Stimulated activated CD4-positive, alpha-beta T cell treated with anti-CD3 and anti-CD28 coated beads, Interleukin-1b, Interleukin-23, amount 100 ng/mL, for 24 hours (primary cell): ENCODE measurements at regions not wholly inside any gene's neighbourhood (a gene's known extent, or its start where the extent isn't known, plus 50 kb on each side); places are given as distances from the start of the nearest gene placed in this dataset.

Experiments
- DNase-seq, 4 experiments: peaks; one replicate each; pipeline ENCODE4 v3.0.0-alpha.2; 2020; ENCODE audit warnings: low read depth in 4 of 4, low spot score in 1 of 4

DNA sequence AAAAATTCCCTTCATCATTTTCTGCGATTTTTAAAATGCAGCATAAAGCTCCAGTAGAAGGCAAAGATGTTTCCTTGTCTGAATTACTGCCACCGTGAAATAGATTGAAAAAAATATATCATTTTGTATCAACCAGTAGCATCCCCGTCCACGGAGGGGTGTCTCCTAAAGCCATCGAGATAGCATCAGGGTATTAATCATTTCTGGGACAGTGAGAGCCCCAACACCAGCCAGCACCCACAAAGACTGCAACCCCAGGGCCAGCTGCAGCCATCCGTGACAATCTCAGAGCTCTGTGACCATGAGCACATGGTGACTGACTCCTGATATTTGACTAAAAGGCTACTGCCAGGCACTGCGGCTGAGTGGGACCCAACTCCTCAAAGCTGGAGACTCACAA, 64.1 kb upstream of the SIX3 start:
- DNase-seq = no peak

DNA sequence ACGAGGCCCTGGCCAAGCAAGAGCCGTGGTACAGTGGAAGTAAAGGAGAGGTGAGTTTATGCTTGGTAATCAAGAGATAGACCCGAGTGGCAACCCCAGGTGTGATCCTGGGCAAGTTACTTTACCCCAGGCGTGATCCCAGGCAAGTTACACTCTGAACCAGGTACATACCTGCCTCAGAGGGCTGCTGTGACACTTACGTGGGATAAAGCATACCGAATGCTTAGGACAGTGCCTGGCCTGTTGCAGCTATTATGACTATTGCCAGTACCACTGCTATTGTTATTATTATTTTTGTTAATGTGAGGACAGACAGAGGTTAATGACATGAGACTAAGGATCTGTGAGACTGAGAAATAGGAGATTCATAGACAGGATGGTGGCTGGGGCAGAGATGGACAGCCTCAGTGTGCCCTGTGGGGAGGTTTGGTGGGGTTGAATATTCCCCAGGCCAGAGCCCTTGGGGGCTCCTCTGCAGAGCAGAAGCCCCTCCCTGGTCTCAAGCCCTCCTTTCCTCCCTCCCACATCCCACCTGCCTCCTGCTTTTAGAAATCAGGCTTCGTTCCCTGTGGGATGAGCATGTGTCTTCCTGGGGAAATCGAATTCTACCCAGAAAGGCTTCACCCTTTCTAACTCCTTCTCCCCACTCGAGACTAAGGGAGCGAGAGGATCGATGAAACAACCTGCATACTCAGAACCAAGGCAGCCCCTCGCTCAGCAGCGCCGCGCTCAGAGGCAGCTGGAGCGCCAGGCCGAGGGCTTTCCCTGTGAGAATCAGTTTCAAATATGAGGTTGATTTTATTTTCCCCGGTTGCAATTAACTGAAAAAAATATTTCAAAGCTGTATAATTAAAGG, 62.0 kb upstream of the SIX3 start:
- no peak for DNase-seq

GRCh38 chr2:44880125-44880483, 61.4 kb upstream of the SIX3 start:
- no peak for DNase-seq

DNA sequence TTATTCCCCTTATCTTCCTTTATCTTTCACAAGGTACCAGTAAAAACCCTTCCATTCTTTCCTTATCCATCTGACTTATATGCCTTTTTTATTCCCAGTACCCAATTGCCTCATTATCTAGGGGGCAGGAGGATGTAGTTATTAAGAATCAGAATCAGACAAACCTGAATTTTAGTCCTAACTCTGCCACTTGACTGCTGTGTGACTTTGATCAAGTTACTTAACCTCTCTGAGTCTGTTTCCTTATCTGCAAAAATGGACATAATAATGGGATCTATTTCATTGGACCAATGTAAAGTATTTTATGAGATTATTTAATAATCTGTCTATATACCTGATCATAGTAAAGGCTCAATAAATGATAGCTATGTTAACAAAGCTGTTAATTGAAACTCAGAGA, 59.6 kb upstream of the SIX3 start:
- no peak for DNase-seq

DNA sequence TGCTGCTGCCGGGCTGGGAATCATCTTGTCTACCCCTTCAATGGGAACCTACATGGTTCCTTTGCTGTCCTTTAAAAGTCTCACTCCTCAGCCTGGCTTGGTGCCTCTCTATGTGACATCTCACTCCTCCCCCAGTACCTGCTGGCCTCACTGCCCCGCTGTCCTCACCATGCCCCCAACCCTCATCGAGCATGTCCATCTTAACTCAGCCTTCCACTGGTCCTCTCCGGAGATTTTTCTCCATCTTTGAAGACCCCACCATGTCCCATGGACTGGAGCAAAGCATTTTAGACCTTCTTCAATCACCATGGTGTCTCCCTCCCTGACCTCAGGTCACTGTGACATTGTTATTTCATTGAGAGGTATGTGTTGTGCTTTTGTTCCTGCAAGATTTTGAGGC, 58.1 kb upstream of the SIX3 start:
- DNase-seq = no peak

- no peak for DNase-seq
These were observed 57.3 kb upstream of the SIX3 start for GRCh38 chr2:44884231-44884630.

- no peak for DNase-seq
These were observed 56.8 kb upstream of the SIX3 start for GRCh38 chr2:44884677-44885076.

- DNase-seq = no peak
These were observed 55.1 kb upstream of the SIX3 start for GRCh38 chr2:44886414-44886813.

DNA sequence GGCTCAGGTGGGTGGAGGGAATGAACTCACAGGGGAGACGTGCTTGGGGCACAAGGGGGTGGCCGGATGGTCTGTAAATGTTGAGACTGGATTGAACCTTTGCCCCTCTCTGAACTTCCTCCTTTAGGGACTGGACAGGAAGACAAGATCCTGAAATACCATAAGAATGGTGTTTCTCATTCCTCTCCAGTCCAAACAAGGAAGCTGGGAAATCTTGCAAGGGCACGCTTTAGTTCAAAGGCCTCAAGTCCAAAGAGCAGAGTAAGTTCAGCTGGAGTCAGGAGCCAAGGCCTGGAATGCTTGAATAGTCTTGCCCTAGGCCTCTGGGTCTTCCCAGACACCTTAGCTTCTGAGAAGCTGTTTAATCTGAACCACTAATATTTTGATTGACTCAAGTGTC, 52.4 kb upstream of the SIX3 start:
- no peak for DNase-seq
